NCI-H128 (cell line): ENCODE measurements at regions not wholly inside any gene's neighbourhood (a gene's known extent, or its start where the extent isn't known, plus 50 kb on each side); places are given as distances from the start of the nearest gene placed in this dataset.

Source experiments
- DNase-seq: peaks from one replicate; lab custom pipeline; 2025; ENCODE audit not compliant: unreplicated experiment; lab: John Stamatoyannopoulos, UW

DNA sequence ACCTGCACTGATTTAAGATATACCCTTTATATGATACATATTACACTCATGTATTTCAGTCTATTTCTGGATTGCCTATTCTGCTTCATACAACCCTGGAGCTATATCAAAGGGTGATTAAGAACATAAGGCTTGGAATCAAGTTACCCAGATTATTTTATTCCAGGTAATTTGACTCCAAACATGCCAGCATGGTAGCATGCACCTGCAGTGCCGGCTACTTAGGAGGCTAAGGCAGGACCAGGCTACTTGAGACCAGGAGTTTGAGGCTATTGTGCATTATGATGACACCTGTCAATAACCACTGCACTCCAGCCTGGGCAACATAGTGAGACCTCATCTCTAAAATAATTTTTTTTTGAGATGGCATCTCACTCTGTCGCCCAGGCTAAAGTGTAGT, 50.4 kb upstream of the NEO1 start:
- peak; percentile 4 for DNase-seq

DNA sequence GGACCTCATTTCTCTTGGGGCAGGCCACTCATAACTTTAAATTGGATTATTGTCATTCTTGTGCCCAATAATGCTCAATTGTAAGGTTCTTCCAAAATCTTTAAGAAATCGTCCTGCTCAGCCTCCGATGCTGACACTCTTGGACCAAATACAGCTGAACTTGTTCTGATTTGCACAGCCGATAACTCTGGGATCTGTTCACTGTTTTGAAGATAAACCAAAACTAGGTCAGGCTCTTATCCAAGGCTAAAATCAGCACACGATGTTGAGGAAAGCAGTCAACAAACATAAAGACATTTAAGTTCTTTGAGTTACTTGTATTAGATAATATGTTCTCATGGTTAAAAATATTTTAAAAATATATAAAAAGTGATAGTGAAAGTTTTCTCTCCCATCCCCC, 52.0 kb upstream of the NEO1 start:
- DNase-seq = no peak

DNA sequence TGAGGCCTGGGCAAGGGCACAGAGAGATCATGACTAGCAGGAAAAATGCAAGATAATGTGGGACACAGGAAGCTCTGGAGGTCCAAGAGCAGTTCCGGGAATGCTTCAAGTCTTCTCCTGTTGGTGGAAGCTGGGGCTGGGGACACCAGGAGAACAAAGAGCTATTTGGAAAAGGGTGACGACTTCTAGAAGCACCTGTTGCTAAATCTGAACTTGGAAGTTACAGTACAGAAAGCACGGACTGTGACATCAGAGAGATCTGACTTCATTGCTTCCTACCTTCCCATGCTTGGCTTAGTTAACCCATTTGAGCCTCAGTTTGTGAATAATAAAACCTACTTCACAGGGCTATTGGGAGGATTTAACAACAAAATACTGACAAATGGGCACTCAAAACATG, 52.7 kb upstream of the NEO1 start:
- DNase-seq = no peak

DNA sequence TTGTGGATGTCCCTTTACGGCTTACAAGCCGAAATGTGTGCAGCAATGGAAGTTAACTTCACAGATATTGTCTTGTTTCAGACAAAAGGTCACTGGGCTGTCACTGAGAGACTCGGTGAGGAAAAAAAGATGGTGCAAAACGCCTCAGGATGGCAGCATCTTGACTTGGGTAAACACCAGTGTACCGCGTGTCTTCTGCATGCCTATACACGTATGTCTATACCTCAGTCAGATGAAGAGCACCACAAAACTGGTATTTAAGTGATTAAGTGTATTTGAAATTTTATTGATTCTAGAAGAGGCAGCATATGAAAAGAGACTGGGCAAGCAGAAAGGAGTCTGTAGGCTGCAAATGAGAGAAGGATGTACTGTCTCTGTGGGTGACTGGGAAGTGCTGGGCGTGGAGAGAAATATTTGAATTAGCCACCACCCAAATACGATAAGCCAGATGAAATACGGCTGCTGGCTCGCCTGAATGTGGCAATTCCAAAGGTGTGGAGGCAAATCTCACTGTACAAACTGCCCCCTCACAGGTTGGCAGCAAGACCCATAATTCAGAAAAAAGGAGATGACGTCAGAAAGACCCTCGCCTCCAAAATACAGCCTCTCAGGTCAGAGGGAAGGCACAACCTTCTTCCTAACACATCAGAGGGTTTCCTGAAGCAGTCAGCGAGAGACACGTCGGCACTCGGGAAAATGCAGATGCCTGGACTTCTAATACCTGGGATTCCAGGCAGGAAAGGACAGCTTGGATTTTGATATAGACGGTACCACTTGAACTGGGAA, 53.4 kb upstream of the NEO1 start:
- no peak for DNase-seq

DNA sequence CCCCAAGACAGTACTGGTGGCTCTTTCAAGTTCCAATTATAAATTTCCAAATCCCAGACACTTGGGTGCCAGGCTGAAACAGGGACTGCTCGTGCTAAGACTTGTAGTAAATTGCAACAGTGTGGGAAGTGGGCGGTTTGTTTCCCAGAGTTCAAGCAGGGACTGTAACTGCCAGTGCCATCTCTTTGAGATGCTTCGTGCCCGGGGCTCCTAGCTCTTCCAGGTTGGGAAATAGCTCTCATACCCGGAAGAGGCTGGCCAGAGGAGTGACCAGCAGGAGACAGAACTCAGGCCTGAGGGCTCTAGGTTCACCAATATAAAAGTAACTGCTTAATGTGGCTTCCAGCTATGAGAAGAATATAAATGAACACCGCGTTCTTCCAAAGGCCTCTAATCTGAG, 54.0 kb upstream of the NEO1 start:
- no peak for DNase-seq

DNA sequence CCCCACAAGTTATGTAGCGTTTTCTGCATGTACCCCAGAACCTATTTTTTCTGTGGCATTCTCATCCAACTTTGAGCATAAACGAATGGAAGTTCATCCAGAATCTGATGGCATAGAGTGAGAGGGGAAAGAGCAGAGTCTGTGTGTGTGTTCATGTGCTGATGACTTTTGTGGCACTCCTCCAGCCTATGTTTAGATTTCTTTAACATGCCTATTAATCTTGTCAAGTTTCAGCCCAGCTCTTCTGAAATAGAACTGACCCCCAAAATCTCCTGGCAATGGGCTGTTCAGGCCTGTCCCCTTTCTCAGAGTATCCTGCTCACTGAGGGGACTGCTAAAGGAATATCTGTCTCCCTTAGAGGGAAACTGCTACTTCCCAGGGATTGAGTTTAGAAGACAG, 56.4 kb upstream of the NEO1 start:
- no peak for DNase-seq

DNA sequence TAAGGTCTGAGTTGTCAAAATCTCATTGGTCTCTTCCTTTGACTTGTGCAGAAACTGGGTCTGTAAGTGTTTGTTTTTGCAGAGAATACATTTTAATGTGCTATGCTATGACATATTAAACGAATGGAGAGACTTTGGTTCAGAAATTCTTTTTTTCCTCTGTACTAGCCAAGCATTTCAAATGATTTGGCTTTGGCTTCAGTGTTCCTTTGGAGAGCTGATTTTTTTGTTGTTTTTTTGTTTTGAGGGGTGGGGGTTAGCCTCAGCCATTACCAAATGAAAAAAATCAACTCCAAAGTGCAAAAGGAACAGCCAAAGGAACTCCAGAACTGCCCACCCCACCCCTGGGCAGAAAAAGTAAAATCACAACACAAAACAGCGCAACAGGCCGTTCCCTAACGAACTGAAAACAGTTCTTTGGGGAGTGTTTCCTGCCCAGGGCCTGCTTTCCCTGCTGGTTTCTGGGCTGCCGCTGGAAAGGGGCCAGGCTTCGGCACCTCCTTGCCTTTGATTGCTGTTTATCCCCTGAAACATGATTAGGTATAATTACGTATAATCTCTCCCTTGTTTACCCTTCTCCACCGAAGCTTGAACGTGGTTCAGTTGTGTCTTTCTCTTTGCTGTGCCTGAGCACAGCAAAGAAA, 57.6 kb upstream of the NEO1 start:
- no peak for DNase-seq

DNA sequence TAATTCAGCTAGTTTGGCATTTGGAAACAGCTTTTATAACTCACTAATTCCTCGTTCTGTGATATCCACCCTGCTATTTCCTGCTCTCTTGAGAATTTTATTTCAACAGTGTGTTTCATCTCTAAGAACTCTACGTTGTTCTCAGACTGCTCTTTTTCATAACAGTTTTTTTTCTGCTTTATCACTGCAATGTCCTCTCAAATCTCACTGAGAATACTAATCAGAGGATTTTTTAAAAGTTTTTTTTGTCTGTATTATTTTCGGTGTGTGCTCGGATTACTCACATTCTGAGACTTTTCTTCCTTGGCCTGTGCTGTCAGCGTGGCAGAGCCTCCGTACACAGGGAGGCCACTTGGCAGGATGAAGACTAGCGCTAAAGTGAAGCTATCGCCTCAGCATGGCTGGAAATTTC, 59.4 kb upstream of the NEO1 start:
- DNase-seq = no peak

DNA sequence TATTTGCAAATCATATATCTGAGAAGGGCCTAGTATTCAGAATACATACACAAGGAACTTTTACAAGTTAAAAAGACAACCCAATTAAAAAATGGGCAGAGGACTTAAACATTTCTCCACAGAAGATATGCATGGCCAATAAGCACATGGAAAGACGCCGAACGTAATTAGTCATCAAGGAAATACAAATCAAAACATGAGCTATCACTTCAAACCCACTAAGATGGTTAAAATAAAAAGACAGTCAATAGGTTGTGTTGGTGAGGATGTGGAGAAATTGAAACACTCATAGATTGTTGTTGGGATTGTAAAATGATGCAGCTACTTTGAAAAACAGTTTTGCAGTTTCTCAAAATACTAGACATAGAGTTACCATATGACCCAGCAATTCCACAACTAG, 61.2 kb upstream of the NEO1 start:
- no peak for DNase-seq

DNA sequence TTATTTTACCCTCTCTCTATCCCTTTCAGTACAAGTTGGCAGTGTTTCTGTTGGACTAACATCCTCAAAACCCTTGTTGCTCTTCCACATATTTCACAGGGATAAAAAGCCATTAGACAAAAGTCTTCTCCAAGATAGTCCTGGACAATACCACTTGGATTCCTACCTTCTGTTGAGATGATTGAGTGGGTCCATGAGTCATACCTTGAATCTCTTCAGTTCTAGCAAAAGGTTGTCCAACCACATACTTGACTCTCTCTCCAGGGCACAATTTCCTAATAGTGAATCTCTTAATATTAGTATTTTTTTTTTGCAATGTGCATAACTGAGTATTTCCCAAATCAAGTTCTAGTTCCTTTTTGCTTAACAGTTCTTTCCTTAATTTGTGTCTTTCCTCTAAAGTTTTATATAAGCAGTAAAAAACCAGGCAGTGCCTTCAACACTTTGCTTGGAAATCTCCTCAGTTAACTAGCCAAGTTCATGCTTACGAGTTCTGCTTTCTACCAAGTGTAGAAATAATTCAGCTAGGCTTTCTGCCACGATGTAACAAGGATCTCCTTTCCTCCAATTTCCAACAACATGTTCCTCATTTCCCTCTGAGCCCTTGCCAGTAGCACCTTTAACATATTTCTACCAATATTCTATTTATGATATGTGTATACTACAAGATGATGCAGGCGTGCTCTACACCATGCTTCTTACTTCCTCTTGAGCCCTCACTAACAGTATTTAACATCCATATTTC, 68.3 kb upstream of the NEO1 start:
- DNase-seq = no peak

DNA sequence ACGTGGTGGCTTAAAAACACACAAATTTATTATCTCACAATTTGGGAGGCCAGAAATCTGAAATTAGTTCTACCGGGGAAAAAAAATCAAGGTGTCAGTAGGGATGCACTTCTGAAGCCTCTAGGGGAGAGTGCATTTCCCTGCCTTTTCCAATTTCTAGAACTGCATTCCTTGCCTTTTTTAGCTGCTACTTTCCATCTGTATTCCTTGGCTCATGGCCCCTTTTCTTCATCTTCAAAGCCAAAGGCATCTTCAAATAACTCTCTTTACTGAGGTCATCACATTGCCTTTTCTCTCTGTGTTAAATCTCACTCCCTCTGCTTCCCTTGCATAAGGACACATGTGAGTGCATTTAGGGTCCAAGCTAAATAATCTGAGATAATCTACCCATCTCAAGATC, 69.5 kb upstream of the NEO1 start:
- no peak for DNase-seq

DNA sequence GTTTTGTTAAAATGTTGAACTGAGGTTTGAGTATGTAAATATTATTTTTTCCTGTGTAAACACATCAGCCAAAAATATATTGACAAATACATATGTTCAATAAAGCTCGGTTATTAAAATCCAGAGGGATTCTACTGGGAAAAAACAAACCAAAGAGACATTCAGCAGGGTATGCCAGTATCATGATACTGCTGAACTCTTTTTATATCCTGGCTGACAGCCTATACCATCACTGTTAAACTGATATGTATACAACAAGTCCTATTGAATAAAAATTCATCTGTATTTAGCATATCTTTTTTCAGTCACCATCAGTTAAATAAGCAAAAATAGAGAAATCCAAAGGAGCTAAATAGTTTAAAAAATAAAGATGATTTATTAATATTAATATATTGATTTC, 71.6 kb upstream of the NEO1 start:
- DNase-seq = no peak

DNA sequence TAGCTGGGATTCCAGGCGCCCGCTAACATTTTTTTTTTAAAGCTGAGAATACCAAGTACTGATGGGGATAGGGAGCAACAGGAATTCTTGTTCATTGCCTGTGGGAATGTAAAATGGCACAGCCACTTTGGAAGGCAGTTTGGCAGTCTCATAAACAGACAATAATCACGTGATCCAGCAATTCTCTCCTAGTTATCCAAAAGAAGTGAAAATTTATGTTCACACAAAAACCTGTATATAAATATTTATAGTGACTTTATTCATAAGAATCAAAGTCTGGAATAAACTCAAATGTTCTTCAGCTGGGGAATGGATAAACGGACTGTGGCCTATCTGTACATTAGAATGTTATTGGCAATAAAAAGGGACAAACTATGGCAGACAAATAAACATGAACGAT, 72.5 kb upstream of the NEO1 start:
- DNase-seq = no peak

DNA sequence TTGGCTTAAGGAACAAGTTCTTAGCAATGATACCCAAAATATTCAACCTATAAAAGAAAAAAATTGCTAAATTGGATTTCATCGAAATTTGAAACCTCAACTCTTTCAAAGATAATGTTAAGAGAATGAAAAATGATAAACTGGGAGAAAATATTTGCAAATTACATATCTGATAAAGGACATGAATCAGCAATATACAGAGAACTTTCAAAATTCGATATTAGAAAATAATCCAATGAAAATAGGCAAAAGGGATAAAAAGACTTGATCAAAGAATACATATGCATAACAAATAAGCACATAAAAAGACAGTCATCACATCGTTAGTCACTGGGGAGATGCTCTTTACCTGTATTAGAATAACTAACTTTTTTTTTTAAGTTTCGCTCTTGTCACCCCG, 73.0 kb upstream of the NEO1 start:
- no peak for DNase-seq

DNA sequence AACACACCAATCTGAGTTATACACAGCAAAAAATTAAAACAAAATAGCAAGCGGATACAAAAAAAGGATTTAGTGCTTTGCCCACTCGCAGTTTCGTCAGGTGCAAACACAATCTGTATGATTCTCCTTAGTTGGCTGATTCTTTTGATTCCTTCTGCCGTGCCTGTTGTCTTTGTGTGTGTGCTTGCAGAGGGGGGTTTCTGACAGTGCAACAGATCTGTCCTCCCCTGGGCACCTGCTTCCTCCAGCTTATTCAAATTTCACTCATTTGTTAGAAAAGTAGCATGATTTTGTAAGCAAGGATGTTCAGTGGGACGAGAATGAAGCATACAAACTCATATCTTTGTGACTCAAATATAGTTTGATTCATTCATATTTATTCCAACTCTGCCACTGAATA, 74.0 kb upstream of the NEO1 start:
- DNase-seq = no peak

DNA sequence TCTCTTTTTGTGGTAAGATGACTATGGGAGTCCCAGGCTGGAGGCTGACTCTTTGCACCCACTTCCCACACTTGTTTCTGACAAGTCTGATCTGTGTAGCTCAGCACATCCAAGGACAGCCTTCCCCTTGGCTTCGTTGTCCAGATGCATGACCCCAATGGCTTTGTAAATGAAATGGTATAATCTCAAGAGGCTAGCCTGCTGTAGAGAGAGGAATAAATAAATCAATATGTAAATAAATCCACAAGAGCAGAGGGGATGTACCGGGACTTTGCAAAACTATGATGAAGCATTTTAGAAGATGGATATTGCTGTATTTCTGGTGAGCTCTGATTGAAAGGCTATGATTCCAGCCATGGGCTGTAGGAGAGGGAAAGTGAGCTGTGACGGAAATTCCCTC, 79.9 kb upstream of the NEO1 start:
- DNase-seq = no peak

DNA sequence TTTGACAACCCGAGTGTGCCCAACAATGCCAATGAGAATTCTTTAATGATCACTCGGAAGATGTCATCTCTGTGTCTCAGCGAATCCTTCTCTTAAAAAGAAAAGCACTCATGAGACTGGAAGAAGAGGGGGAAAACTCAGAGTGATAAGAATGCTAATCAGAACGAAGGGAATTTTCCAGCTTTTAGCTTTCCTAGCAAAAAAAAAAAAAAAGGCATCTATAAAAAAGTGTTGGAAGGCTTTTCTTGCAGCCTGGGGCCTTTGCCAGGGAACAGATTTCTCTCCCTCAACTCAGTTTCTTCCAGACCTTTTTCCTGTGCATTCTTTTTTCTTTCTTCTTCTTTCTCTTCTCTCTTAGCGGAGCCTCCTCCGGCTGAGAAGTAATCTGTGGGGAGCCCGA, 80.5 kb upstream of the NEO1 start:
- no peak for DNase-seq

DNA sequence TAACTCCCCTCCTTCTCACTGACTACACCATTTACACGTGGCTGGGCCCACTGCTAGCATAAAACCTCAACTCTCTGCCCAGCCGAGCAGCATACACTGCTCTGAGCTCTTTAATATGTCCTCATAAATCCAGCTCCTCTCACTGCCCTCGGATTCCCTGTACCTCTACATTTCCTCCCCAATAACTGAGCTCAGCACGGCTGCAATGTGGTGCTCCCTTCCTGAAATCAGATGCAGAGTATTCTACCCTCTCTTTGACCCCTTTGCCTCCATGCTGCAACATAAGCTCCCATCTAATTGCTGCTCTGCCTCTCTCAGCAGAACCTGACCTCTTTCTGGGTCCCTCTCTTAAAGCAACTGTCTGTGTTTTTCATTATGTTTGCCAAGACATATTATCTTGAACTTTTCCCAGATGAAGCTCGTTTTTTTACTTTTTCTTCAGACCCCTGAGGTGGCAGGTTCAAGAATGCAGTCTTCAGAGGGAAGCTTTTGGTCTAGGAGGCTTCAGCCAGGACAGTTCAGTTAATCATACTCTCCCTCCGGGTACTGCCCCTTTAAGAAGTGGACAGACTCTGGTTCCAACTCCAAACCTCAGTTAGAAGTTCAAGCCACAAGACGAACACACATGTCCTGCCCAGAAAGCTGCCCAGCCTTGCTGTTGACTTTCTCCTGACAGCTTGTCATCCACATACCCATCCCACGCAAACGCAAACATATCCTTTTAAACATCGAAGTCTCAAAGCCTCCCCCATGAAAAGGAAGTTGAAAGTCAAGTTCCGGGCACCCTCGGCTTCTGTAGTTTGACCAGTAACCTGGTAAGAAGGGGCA, 81.1 kb upstream of the NEO1 start:
- DNase-seq = no peak

DNA sequence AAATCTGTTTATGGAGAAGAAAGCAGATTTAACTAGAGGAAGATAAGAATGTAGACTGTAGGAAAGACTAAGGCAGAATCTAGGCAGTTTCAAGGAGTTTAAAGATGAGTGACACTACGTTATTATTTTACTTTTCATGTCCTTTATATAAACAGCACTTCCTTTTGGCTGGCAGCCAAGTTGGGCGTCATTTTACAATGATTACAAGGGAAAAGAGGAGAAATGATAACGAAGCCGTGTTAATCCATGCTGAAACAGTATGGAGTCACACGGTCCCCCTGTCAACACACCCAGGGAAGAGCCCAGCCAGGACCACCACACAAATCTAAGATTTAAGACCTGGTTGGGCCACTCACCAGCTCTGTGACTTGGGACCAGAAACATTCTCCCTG, 83.7 kb upstream of the NEO1 start:
- no peak for DNase-seq

DNA sequence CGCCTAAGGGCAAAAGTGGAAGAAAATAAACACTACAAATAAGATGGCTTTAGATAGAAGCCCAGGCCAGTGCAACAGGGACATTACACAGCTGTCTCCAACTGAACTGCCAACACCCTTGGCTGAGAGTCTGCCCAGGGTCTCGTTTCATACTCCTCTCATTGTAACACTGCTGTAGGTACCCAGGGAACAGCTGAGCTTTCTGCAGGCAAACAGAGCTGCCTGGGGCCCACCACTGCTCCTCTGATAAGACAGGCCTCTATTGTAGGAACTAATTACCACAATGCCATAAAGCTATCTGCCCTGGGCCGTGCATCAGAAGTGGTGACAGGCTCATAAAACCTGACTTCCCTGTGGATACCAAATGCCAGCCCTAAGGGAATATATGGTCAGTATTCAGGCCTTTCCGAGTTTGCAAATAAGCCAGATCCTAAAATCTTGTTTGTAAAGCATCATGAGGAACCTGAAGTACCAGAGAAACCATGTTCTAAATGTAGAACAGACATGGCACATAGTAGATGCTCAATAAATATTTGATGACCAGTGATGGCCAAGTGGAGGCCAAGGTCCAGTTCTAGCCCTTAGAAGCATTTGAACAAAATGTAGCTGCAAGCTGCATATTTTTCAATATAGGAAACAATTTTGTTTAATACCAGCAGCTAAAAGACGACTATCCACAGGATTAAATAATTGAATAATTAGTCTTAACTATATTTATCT, 84.3 kb upstream of the NEO1 start:
- no peak for DNase-seq

DNA sequence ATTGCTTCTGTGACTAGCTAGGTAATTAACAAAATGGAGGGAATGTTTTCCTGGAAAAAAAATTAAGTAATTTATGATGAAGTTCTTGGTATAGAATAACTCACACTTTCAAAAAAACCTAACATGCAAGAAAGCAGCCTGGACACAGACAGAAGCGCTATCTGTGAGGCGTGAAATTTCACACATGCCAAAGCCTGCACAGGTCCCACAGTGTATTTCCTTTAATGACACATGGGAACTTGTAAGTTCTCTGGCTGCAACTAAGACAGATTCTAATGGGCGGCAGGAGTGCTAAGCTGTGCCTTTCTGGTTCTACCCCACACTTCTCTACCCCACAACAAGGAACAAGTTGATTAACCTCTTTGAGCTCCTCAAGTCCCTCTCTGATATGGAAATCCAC, 84.9 kb upstream of the NEO1 start:
- no peak for DNase-seq
